GM23338 (cell line): ENCODE measurements at regions not wholly inside any gene's neighbourhood (a gene's known extent, or its start where the extent isn't known, plus 50 kb on each side); places are given as distances from the start of the nearest gene placed in this dataset.

ENCODE experiments used
- ATAC-seq: fragments of 200-7000 bp; cut with Tn5 transposase; 3 replicates; pipeline ENCODE4 v1.9.1; 2020
- DNase-seq: peaks from one replicate; pipeline ENCODE4 v3.0.0-alpha.2; 2015; ENCODE audit warnings: low spot score
- H2AFZ ChIP-seq: fragments of 200-600 bp; sonication (generic); 2 replicates; pipeline ENCODE4 v1.8.0; 2016; ENCODE audit warnings: antibody characterized with exemption, mild to moderate bottlenecking, moderate library complexity
- H3F3A ChIP-seq: fragments of 200-600 bp; sonication (generic); replicated peaks from 2 replicates; pipeline ENCODE4 v1.8.0; 2017; ENCODE audit warnings: antibody characterized with exemption, mixed run types, low read depth
- H3K27ac ChIP-seq: fragments of 200-600 bp; sonication (generic); 2 replicates; pipeline ENCODE4 v1.6.1; 2016; ENCODE audit warnings: low read depth
- H3K27me3 ChIP-seq: fragments of 200-600 bp; sonication (generic); 2 replicates; pipeline ENCODE4 v1.8.0; 2016; ENCODE audit warnings: mild to moderate bottlenecking, mixed run types, moderate library complexity; ENCODE audit not compliant: insufficient read depth
- H3K36me3 ChIP-seq: fragments of 200-600 bp; sonication (generic); 2 replicates; pipeline ENCODE4 v1.8.0; 2016; ENCODE audit warnings: mild to moderate bottlenecking; ENCODE audit not compliant: insufficient read depth
- H3K4me1 ChIP-seq: fragments of 200-600 bp; sonication (generic); 2 replicates; pipeline ENCODE4 v1.8.0; 2016; ENCODE audit warnings: mild to moderate bottlenecking, moderate library complexity; ENCODE audit not compliant: insufficient read depth
- H3K4me2 ChIP-seq: fragments of 200-600 bp; sonication (generic); 2 replicates; pipeline ENCODE4 v1.7.1; 2017; ENCODE audit warnings: mixed run types
- H3K4me3 ChIP-seq: fragments of 200-600 bp; sonication (generic); 2 replicates; pipeline ENCODE4 v1.6.1; 2016; ENCODE audit warnings: mixed run types
- H3K79me2 ChIP-seq: fragments of 200-600 bp; sonication (generic); replicated peaks from 2 replicates; pipeline ENCODE4 v1.8.0; 2017; ENCODE audit warnings: mild to moderate bottlenecking; ENCODE audit not compliant: insufficient read depth
- H3K9me2 ChIP-seq: fragments of 200-600 bp; sonication (generic); 2 replicates; pipeline ENCODE4 v1.8.0; 2017; ENCODE audit not compliant: insufficient read depth
- H4K20me1 ChIP-seq: fragments of 200-600 bp; sonication (generic); replicated peaks from 2 replicates; pipeline ENCODE4 v1.8.0; 2017; ENCODE audit warnings: mild to moderate bottlenecking; ENCODE audit not compliant: insufficient read depth
- H3K27ac Mint-ChIP-seq: 2 replicates; pipeline ENCODE4 v1.8.0; 2020; ENCODE audit warnings: inconsistent platforms, mild to moderate bottlenecking, moderate library complexity, mixed read lengths
- H3K27me3 Mint-ChIP-seq: 3 replicates; pipeline ENCODE4 v1.8.0; 2022; ENCODE audit warnings: low read depth, mild to moderate bottlenecking, moderate library complexity, mixed read lengths, inconsistent platforms; ENCODE audit not compliant: insufficient read depth, poor library complexity
- H3K36me3 Mint-ChIP-seq: 3 replicates; pipeline ENCODE4 v1.8.0; 2021; ENCODE audit warnings: low read depth, mild to moderate bottlenecking, inconsistent platforms, moderate library complexity, mixed read lengths
- H3K4me1 Mint-ChIP-seq: 3 replicates; pipeline ENCODE4 v1.8.0; 2020; ENCODE audit warnings: mild to moderate bottlenecking, inconsistent platforms, mixed read lengths
- H3K4me3 Mint-ChIP-seq: 3 replicates; pipeline ENCODE4 v1.8.0; 2021; ENCODE audit warnings: moderate library complexity, mild to moderate bottlenecking, inconsistent platforms, mixed read lengths
- H3K9me3 Mint-ChIP-seq: 3 replicates; pipeline ENCODE4 v1.8.0; 2020; ENCODE audit warnings: moderate library complexity, mild to moderate bottlenecking, inconsistent platforms, mixed read lengths
- NANOG ChIP-seq: IDR thresholded peaks from 2 replicates; pipeline ENCODE4 v1.6.1; 2016; ENCODE audit warnings: antibody characterized with exemption, borderline replicate concordance
- POLR2AphosphoS5 ChIP-seq: IDR thresholded peaks from 2 replicates; pipeline ENCODE4 v1.6.1; 2016; ENCODE audit warnings: antibody characterized with exemption, low read depth
- ZNF331 ChIP-seq: fragments of 250-450 bp; sonication (Bioruptor Pico); IDR thresholded peaks from 2 replicates; pipeline ENCODE4 v1.5.0; 2020; ENCODE audit warnings: low read depth, mild to moderate bottlenecking, moderate library complexity
- TF ChIP-seq, protein P1 (sequence below), 2 experiments: fragments of 200-600 bp in 1 of 2; sonication (generic) in 1 of 2; conservative IDR thresholded peaks; 2 replicates each; pipeline versions ENCODE4 v1.5.1 to v1.6.1; 2016 to 2017; ENCODE audit warnings: antibody characterized with exemption in 2 of 2, low read depth in 2 of 2, mild to moderate bottlenecking in 2 of 2, moderate library complexity in 1 of 2
- TF ChIP-seq, protein P2 (sequence below): IDR thresholded peaks from 2 replicates; pipeline ENCODE4 v1.6.1; 2016; ENCODE audit warnings: antibody characterized with exemption
- TF ChIP-seq, protein P3 (sequence below): fragments of 250-450 bp; sonication (Bioruptor Pico); IDR thresholded peaks from 2 replicates; pipeline ENCODE4 v1.5.0; 2020; ENCODE audit warnings: mild to moderate bottlenecking, moderate library complexity

DNA sequence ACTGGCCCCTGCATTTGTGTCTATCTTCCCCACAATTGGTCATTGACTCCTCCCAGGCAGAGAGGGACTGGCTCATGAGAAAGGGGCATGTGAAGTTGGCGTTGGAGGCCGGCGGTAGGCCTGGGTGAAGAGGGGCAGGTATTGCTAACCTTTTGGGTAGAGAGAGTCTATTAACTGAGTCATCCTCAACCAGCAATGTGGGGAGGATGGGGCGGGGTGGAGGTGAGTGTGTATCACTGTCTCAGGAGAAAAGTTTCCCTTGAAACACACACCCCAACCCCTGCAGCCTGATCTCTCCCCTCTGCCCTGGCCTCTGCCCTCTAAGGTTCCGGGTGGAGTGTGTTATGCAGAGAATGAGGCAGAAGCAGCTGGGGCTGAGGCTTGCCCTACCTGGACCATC is 60.1 kb upstream of the PHF21B start (continued):
- TF ChIP-seq, protein P1, sequence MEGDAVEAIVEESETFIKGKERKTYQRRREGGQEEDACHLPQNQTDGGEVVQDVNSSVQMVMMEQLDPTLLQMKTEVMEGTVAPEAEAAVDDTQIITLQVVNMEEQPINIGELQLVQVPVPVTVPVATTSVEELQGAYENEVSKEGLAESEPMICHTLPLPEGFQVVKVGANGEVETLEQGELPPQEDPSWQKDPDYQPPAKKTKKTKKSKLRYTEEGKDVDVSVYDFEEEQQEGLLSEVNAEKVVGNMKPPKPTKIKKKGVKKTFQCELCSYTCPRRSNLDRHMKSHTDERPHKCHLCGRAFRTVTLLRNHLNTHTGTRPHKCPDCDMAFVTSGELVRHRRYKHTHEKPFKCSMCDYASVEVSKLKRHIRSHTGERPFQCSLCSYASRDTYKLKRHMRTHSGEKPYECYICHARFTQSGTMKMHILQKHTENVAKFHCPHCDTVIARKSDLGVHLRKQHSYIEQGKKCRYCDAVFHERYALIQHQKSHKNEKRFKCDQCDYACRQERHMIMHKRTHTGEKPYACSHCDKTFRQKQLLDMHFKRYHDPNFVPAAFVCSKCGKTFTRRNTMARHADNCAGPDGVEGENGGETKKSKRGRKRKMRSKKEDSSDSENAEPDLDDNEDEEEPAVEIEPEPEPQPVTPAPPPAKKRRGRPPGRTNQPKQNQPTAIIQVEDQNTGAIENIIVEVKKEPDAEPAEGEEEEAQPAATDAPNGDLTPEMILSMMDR (conservative IDR thresholded peaks at IDR 0.05; ENCODE audit: low read depth in 2 of 2), result no peak
- TF ChIP-seq POLR2AphosphoS5, result no peak
- TF ChIP-seq NANOG, result no peak

DNA sequence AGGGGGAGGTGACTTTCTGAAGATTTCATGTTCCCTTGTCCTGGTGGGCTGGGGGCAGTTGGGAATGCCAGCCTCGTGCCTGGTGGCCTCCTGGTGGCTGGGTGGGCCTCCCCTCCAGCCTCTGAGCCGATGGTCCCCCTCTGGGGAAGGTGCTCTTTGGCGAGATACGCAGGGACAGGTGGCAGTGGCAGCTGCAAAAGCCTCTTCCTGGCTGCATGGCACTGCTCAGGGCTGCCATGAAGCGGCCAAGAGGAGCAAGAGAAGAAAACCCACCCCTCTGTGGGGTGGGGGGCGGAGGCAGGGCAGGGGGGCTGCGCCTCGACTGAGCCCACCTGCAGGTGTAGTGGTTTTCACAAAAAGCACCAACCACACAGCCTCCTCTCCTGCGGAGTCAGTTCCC is 61.8 kb upstream of the PHF21B start:
- no peaks in the 10 kb centered on the region; the same call in 2 of the 3 replicates for H3K36me3 Mint-ChIP-seq
- ATAC-seq, result peak; percentile 6; the same call in 2 of the 3 replicates
- peaks cover 15% of the 10 kb centered on the region for H3K27me3 Mint-ChIP-seq
- Histone ChIP-seq H3K4me3 (peak overlapping the region; percentile 49; the same call in 1 of the 2 replicates), H2AFZ (0 out of 2 replicates have a peak overlapping the region, but pooled peaks have one; percentile 83), H3K79me2 (no peaks in the 10 kb centered on the region), H3F3A (0 out of 2 replicates have a peak, but pooled peaks cover 6% of the 10 kb centered on the region), H3K4me1 (peaks cover 19% of the 10 kb centered on the region), H3K4me2 (peak overlapping the region; percentile 77), H4K20me1 (no peaks in the 10 kb centered on the region), H3K9me2 (no peaks in the 10 kb centered on the region), H3K27ac (no peak overlapping the region), H3K36me3 (no peaks in the 10 kb centered on the region; the same call in 1 of the 2 replicates), H3K27me3 (no peaks in the 10 kb centered on the region)
- no peak overlapping the region; the same call in 2 of the 3 replicates for H3K4me3 Mint-ChIP-seq
- peaks cover 9% of the 10 kb centered on the region for H3K9me3 Mint-ChIP-seq
- H3K4me1 Mint-ChIP-seq, result peaks cover 33% of the 10 kb centered on the region
- no peak overlapping the region for H3K27ac Mint-ChIP-seq
- TF ChIP-seq ZNF331 (CRISPR knock-in tag) (no peak), POLR2AphosphoS5 (no peak)
- TF ChIP-seq, protein P2, sequence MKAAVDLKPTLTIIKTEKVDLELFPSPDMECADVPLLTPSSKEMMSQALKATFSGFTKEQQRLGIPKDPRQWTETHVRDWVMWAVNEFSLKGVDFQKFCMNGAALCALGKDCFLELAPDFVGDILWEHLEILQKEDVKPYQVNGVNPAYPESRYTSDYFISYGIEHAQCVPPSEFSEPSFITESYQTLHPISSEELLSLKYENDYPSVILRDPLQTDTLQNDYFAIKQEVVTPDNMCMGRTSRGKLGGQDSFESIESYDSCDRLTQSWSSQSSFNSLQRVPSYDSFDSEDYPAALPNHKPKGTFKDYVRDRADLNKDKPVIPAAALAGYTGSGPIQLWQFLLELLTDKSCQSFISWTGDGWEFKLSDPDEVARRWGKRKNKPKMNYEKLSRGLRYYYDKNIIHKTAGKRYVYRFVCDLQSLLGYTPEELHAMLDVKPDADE, result no peak
- TF ChIP-seq, protein P3, sequence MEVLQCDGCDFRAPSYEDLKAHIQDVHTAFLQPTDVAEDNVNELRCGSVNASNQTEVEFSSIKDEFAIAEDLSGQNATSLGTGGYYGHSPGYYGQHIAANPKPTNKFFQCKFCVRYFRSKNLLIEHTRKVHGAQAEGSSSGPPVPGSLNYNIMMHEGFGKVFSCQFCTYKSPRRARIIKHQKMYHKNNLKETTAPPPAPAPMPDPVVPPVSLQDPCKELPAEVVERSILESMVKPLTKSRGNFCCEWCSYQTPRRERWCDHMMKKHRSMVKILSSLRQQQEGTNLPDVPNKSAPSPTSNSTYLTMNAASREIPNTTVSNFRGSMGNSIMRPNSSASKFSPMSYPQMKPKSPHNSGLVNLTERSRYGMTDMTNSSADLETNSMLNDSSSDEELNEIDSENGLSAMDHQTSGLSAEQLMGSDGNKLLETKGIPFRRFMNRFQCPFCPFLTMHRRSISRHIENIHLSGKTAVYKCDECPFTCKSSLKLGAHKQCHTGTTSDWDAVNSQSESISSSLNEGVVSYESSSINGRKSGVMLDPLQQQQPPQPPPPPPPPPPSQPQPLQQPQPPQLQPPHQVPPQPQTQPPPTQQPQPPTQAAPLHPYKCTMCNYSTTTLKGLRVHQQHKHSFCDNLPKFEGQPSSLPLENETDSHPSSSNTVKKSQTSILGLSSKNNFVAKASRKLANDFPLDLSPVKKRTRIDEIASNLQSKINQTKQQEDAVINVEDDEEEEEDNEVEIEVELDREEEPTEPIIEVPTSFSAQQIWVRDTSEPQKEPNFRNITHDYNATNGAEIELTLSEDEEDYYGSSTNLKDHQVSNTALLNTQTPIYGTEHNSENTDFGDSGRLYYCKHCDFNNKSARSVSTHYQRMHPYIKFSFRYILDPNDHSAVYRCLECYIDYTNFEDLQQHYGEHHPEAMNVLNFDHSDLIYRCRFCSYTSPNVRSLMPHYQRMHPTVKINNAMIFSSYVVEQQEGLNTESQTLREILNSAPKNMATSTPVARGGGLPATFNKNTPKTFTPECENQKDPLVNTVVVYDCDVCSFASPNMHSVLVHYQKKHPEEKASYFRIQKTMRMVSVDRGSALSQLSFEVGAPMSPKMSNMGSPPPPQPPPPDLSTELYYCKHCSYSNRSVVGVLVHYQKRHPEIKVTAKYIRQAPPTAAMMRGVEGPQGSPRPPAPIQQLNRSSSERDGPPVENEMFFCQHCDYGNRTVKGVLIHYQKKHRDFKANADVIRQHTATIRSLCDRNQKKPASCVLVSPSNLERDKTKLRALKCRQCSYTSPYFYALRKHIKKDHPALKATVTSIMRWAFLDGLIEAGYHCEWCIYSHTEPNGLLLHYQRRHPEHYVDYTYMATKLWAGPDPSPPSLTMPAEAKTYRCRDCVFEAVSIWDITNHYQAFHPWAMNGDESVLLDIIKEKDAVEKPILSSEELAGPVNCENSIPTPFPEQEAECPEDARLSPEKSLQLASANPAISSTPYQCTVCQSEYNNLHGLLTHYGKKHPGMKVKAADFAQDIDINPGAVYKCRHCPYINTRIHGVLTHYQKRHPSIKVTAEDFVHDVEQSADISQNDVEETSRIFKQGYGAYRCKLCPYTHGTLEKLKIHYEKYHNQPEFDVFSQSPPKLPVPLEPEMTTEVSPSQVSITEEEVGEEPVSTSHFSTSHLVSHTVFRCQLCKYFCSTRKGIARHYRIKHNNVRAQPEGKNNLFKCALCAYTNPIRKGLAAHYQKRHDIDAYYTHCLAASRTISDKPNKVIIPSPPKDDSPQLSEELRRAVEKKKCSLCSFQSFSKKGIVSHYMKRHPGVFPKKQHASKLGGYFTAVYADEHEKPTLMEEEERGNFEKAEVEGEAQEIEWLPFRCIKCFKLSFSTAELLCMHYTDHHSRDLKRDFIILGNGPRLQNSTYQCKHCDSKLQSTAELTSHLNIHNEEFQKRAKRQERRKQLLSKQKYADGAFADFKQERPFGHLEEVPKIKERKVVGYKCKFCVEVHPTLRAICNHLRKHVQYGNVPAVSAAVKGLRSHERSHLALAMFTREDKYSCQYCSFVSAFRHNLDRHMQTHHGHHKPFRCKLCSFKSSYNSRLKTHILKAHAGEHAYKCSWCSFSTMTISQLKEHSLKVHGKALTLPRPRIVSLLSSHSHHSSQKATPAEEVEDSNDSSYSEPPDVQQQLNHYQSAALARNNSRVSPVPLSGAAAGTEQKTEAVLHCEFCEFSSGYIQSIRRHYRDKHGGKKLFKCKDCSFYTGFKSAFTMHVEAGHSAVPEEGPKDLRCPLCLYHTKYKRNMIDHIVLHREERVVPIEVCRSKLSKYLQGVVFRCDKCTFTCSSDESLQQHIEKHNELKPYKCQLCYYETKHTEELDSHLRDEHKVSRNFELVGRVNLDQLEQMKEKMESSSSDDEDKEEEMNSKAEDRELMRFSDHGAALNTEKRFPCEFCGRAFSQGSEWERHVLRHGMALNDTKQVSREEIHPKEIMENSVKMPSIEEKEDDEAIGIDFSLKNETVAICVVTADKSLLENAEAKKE (CRISPR knock-in tag), result no peak
- no peak for DNase-seq
